ENCODE measurements at regions not wholly inside any gene's neighbourhood (a gene's known extent, or its start where the extent isn't known, plus 50 kb on each side); places are given as distances from the start of the nearest gene placed in this dataset.

DNA sequence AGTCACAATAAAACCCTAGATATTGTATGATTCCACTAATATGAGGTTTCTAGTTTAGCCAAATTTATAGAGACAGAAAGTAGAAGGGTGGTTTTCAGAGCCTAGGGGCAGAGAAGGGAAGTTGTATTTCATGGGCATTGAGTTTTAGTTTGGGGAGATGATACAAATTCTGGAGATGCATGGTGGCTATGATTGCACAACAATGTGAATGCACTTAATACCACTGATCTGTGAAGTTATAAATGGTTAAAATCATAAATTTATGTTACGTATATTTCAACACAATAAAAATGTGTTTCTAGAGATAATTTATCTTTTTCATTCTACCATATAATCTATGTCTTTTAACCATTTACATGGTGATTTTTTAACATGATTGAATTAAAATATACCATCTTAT is 779.3 kb upstream of the BRINP3 start:
- TF ChIP-seq, protein P1, sequence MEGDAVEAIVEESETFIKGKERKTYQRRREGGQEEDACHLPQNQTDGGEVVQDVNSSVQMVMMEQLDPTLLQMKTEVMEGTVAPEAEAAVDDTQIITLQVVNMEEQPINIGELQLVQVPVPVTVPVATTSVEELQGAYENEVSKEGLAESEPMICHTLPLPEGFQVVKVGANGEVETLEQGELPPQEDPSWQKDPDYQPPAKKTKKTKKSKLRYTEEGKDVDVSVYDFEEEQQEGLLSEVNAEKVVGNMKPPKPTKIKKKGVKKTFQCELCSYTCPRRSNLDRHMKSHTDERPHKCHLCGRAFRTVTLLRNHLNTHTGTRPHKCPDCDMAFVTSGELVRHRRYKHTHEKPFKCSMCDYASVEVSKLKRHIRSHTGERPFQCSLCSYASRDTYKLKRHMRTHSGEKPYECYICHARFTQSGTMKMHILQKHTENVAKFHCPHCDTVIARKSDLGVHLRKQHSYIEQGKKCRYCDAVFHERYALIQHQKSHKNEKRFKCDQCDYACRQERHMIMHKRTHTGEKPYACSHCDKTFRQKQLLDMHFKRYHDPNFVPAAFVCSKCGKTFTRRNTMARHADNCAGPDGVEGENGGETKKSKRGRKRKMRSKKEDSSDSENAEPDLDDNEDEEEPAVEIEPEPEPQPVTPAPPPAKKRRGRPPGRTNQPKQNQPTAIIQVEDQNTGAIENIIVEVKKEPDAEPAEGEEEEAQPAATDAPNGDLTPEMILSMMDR (IDR thresholded peaks at IDR 0.05), result no peak
- TF ChIP-seq, protein P2, sequence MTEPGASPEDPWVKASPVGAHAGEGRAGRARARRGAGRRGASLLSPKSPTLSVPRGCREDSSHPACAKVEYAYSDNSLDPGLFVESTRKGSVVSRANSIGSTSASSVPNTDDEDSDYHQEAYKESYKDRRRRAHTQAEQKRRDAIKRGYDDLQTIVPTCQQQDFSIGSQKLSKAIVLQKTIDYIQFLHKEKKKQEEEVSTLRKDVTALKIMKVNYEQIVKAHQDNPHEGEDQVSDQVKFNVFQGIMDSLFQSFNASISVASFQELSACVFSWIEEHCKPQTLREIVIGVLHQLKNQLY (CRISPR knock-in tag; IDR thresholded peaks at IDR 0.05), result no peak
- TF ChIP-seq ESRRA (CRISPR knock-in tag; IDR thresholded peaks at IDR 0.05; ENCODE audit: borderline replicate concordance), result no peak
